ENCODE measurements at regions not wholly inside any gene's neighbourhood (a gene's known extent, or its start where the extent isn't known, plus 50 kb on each side); places are given as distances from the start of the nearest gene placed in this dataset.

DNA sequence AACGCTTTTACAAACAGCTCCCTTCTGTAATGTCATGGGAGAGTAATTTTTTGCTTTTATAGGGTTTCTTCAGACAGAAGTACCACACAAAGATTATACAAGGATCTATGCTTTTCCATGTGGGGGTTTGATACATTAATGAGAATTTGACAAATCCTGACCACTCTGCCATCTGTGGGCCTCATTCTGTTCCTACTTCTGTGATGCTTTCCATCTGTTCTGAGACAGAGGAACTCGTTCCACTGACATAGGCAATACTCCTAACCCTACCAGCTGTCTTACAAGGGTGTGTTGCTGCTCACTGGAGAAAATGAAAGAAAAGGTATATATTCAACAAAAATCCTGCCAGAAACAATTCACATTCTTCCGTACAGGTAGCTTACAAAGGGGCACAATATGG is 59.4 kb upstream of the NAMPT start:
- TF ChIP-seq, protein P1, sequence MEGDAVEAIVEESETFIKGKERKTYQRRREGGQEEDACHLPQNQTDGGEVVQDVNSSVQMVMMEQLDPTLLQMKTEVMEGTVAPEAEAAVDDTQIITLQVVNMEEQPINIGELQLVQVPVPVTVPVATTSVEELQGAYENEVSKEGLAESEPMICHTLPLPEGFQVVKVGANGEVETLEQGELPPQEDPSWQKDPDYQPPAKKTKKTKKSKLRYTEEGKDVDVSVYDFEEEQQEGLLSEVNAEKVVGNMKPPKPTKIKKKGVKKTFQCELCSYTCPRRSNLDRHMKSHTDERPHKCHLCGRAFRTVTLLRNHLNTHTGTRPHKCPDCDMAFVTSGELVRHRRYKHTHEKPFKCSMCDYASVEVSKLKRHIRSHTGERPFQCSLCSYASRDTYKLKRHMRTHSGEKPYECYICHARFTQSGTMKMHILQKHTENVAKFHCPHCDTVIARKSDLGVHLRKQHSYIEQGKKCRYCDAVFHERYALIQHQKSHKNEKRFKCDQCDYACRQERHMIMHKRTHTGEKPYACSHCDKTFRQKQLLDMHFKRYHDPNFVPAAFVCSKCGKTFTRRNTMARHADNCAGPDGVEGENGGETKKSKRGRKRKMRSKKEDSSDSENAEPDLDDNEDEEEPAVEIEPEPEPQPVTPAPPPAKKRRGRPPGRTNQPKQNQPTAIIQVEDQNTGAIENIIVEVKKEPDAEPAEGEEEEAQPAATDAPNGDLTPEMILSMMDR (IDR thresholded peaks at IDR 0.05) = no peak
- TF ChIP-seq POLR2A (IDR thresholded peaks at IDR 0.05) = no peak
- TF ChIP-seq POLR2AphosphoS5 (IDR thresholded peaks at IDR 0.05; ENCODE audit: insufficient read depth in 1 of 2, low read depth in 1 of 2) = no peak
